K562 (cell line): ENCODE measurements at regions not wholly inside any gene's neighbourhood (a gene's known extent, or its start where the extent isn't known, plus 50 kb on each side); places are given as distances from the start of the nearest gene placed in this dataset.

Experiments used
- ATAC-seq: fragments of 200-7000 bp; cut with Tn5 transposase; 3 replicates; pipeline ENCODE4 v1.9.1; 2020; ENCODE audit warnings: moderate library complexity
- BruUV-seq: library from RNA; stranded (reverse); fragments of 400-500 nt; replicated peaks from 2 replicates; lab custom pipeline; 2021; lab: Mats Ljungman, UMichigan
- CTCF ChIA-PET: fragments of 300-600 bp; formaldehyde crosslinking; extraction: SDS; loops from one replicate; lab custom pipeline; 2021; ENCODE audit warnings: low intra/inter-chr PET ratio; lab: Yijun Ruan, JAX
- POLR2A ChIA-PET: fragments of 300-600, 350-650 bp; sonication (Branson Sonifier 250); formaldehyde crosslinking; extraction: SDS; loops from one replicate; lab custom pipeline; 2021; ENCODE audit warnings: antibody characterized with exemption, inconsistent platforms; lab: Yijun Ruan, JAX
- DNase-seq, 4 experiments: peaks; one replicate each; pipeline versions ENCODE4 v3.0.0 to v3.0.0-alpha.2; 2011 to 2018; ENCODE audit warnings: low spot score in 3 of 4, mixed read lengths in 3 of 4; ENCODE audit errors: extremely low read depth in 1 of 4
- FAIRE-seq: peaks from 2 replicates; lab custom pipeline; 2011; peaks lifted over from hg19 to GRCh38; lab: Jason Lieb, UNC
- H2AFZ ChIP-seq: 2 replicates; pipeline ENCODE4 v1.6.0; 2011; ENCODE audit warnings: low read depth, low read length, control low read depth, inconsistent platforms
- H3K27ac ChIP-seq: fragments of 200-600 bp; 3 replicates; pipeline ENCODE4 v1.8.0; 2011; ENCODE audit warnings: low read depth, mild to moderate bottlenecking, control low read depth, inconsistent platforms, low read length, moderate library complexity, mixed read lengths; ENCODE audit errors: extremely low read depth
- H3K27me3 ChIP-seq, 2 experiments: fragments of 300-600 bp in 1 of 2; 2 replicates in 1 of 2; 3 replicates in 1 of 2; pipeline versions ENCODE4 v1.6.0 to v1.8.0; 2011; ENCODE audit warnings: inconsistent platforms in 2 of 2, low read length in 2 of 2, mild to moderate bottlenecking in 1 of 2, mixed read lengths in 1 of 2, moderate library complexity in 1 of 2; ENCODE audit not compliant: control insufficient read depth in 2 of 2, insufficient read depth in 2 of 2
- H3K36me3 ChIP-seq: fragments of 300-600 bp; 3 replicates; pipeline ENCODE4 v1.8.0; 2011; ENCODE audit warnings: mild to moderate bottlenecking, low read length, inconsistent platforms; ENCODE audit not compliant: control insufficient read depth, insufficient read depth
- H3K4me1 ChIP-seq, 2 experiments: fragments of 200-600 bp in 1 of 2; replicated peaks in 1 of 2; 2 replicates in 1 of 2; 3 replicates in 1 of 2; pipeline versions ENCODE4 v1.5.1 to v1.8.0; 2011; ENCODE audit warnings: inconsistent platforms in 2 of 2, low read length in 2 of 2, mild to moderate bottlenecking in 1 of 2, mixed read lengths in 1 of 2, moderate library complexity in 1 of 2; ENCODE audit not compliant: control insufficient read depth in 2 of 2, insufficient read depth in 2 of 2
- H3K4me2 ChIP-seq: 2 replicates; pipeline ENCODE4 v1.6.1; 2011; ENCODE audit warnings: low read length, control low read depth, inconsistent platforms, mixed read lengths; ENCODE audit not compliant: insufficient read depth
- H3K4me3 ChIP-seq: fragments of 200-600 bp; sonication (generic), shearing (Covaris generic); 2 replicates; pipeline ENCODE4 v1.5.1; 2016; ENCODE audit warnings: control low read depth, inconsistent platforms
- H3K79me2 ChIP-seq: fragments of 200-600 bp; 3 replicates; pipeline ENCODE4 v1.8.0; 2011; ENCODE audit warnings: low read length, inconsistent platforms; ENCODE audit not compliant: control insufficient read depth, insufficient read depth
- H3K9ac ChIP-seq, 2 experiments: 2 replicates each; pipeline versions ENCODE4 v1.6.0 to v1.6.1; 2011; ENCODE audit warnings: low read depth in 2 of 2, low read length in 2 of 2, control low read depth in 1 of 2, inconsistent platforms in 1 of 2, mild to moderate bottlenecking in 1 of 2, mixed read lengths in 1 of 2; ENCODE audit not compliant: insufficient read depth in 1 of 2
- H3K9me1 ChIP-seq: one replicate; pipeline ENCODE4 v1.6.0; 2011; ENCODE audit warnings: inconsistent platforms, mild to moderate bottlenecking, low read length, moderate library complexity; ENCODE audit not compliant: control insufficient read depth, insufficient read depth
- H3K9me3 ChIP-seq: replicated peaks from 2 replicates; pipeline ENCODE4 v1.5.1; 2011; ENCODE audit warnings: low read depth, low read length, inconsistent platforms; ENCODE audit not compliant: control insufficient read depth, insufficient read depth
- H4K20me1 ChIP-seq: replicated peaks from 2 replicates; pipeline ENCODE4 v1.6.1; 2011; ENCODE audit warnings: low read length, inconsistent platforms, mixed read lengths; ENCODE audit not compliant: control insufficient read depth, insufficient read depth
- C11orf30 ChIP-seq: fragments of 450-650 bp; IDR thresholded peaks from 2 replicates; pipeline ENCODE4 v1.6.1; 2016; ENCODE audit warnings: low read depth, mild to moderate bottlenecking
- CREB1 ChIP-seq, 2 experiments: sonication (generic) in 1 of 2; formaldehyde crosslinking in 1 of 2; IDR thresholded peaks; 2 replicates each; pipeline versions ENCODE4 v1.6.1 to v1.8.0; 2012 to 2022; ENCODE audit warnings: inconsistent platforms in 1 of 2, mild to moderate bottlenecking in 1 of 2, missing genetic modification reagents in 1 of 2, moderate library complexity in 1 of 2
- E2F3 ChIP-seq: fragments of 250-450 bp; sonication (Bioruptor Pico); IDR thresholded peaks from 2 replicates; pipeline ENCODE4 v1.4.0; 2020; ENCODE audit warnings: mild to moderate bottlenecking
- HDAC6 ChIP-seq: IDR thresholded peaks from 2 replicates; pipeline ENCODE4 v1.6.1; 2012; ENCODE audit warnings: low read depth, mild to moderate bottlenecking, control low read depth, inconsistent platforms, low read length, moderate library complexity
- MAFF ChIP-seq: IDR thresholded peaks from 2 replicates; pipeline ENCODE4 v1.6.1; 2012; ENCODE audit warnings: low read length, improper control_type of control experiment
- MAFK ChIP-seq: IDR thresholded peaks from 2 replicates; pipeline ENCODE4 v1.6.1; 2011; ENCODE audit warnings: low read length, improper control_type of control experiment
- POLR2B ChIP-seq: fragments of 450-650 bp; IDR thresholded peaks from 2 replicates; pipeline ENCODE4 v1.6.1; 2018; ENCODE audit warnings: low read depth; ENCODE audit not compliant: partially characterized antibody
- ZNF175 ChIP-seq: fragments of 200-800 bp; sonication (Bioruptor generic); IDR thresholded peaks from 2 replicates; pipeline ENCODE4 v1.6.1; 2016; ENCODE audit warnings: low read depth, mild to moderate bottlenecking, missing genetic modification characterization, missing compliant biosample characterization
- ZNF224 ChIP-seq: sonication (generic); formaldehyde crosslinking; IDR thresholded peaks from 2 replicates; pipeline ENCODE4 v1.8.0; 2022; ENCODE audit warnings: mild to moderate bottlenecking, missing genetic modification reagents
- ZNF316 ChIP-seq: fragments of 450-650 bp; IDR thresholded peaks from 2 replicates; pipeline ENCODE4 v1.6.1; 2016
- ZNF551 ChIP-seq: fragments of 250-450 bp; sonication (Bioruptor Pico); IDR thresholded peaks from 2 replicates; pipeline ENCODE4 v1.5.0; 2021; ENCODE audit warnings: mild to moderate bottlenecking, moderate library complexity
- WGBS: fragments of 100-300 bp; shearing (Covaris generic); methylation state at CpG from one replicate; pipeline ENCODE4 v1.1.6; 2016; ENCODE audit warnings: low coverage, mixed read lengths; ENCODE audit not compliant: insufficient coverage; ENCODE audit errors: missing lambda C conversion rate; 5-methylcytosine and 5-hydroxymethylcytosine counted together
- in situ Hi-C: fragments of 300-500 bp; cut with MboI; formaldehyde crosslinking; loops from 4 replicates; pipeline ENCODE4 v1.15.0; 2018; ENCODE audit warnings: inconsistent platforms, mixed read lengths
- intact Hi-C: fragments of 100-400 bp; cut with micrococcal nuclease; formaldehyde crosslinking; loops from 2 replicates; pipeline ENCODE4 v1.14.2; 2022

- Histone ChIP-seq H3K36me3 (no peaks in the 10 kb centered on the region), H3K4me2 (peak overlapping the region; percentile 19; the same call in 1 of the 2 replicates), H3K9me3 (no peaks in the 10 kb centered on the region), H3K79me2 (no peaks in the 10 kb centered on the region), H3K4me3 (no peak overlapping the region), H3K9ac (no peak overlapping the region), H3K27ac (no peak overlapping the region), H4K20me1 (no peaks in the 10 kb centered on the region), H3K9me1 (no peaks in the 10 kb centered on the region), H3K4me1 (peaks cover 0 to 38% of the 10 kb centered on the region in 2 experiments; a peak in 3 of 5 replicates), H3K27me3 (no peaks in the 10 kb centered on the region), H2AFZ (peak overlapping the region; percentile 82)
- ChIA-PET CTCF (no interaction called here), POLR2A (interaction anchor here (1.3 to 3.0 kb wide), 2 partner anchors 9 to 24 kb away, joined by 5 to 15 read pairs; no protein-coding TSS in a partner anchor)
- ATAC-seq (no peak), DNase-seq (no peak), FAIRE-seq (no peak)
- intact Hi-C loops (no loop called here), in situ Hi-C loops (no loop called here)
- no peak for TF ChIP-seq CREB1 (IDR thresholded peaks at IDR 0.05)
- no peak for TF ChIP-seq CREB1 (CRISPR knock-in tag; IDR thresholded peaks at IDR 0.05)
- TF ChIP-seq ZNF316, result peak; percentile 83
- no peak for TF ChIP-seq E2F3
- TF ChIP-seq POLR2B, result no peak
- TF ChIP-seq ZNF551, result no peak
- TF ChIP-seq MAFF, result 0 out of 2 replicates have a peak, but pooled peaks have one; percentile 13
- TF ChIP-seq ZNF224 (CRISPR knock-in tag), result no peak
- TF ChIP-seq ZNF175 (CRISPR knock-in tag), result no peak
- TF ChIP-seq HDAC6, result no peak
- peak; percentile 52 for TF ChIP-seq C11orf30
- TF ChIP-seq MAFK, result peak; percentile 23; the same call in 1 of the 2 replicates
- BruUV-seq, result no TSS peak
- 60% methylated on average over 2 of the region's 2 CpGs for WGBS
These were observed 295.3 kb downstream of the PRL start for GRCh38 chr6:22001396-22002027.
